Activated CD8-positive, alpha-beta memory T cell treated with anti-CD3 and anti-CD28 coated beads, Interleukin-2, amount 50 U/mL, for 1 hour (primary cell): ENCODE measurements at regions not wholly inside any gene's neighbourhood (a gene's known extent, or its start where the extent isn't known, plus 50 kb on each side); places are given as distances from the start of the nearest gene placed in this dataset.

Experiments
- DNase-seq: peaks from one replicate; pipeline ENCODE4 v3.0.0-alpha.2; 2020; ENCODE audit errors: extremely low read depth

GRCh38 chr5:68746643-68747420 lies 347.0 kb upstream of the SLC30A5 start:
- no peak for DNase-seq

GRCh38 chr5:68747521-68747920 lies 346.3 kb upstream of the SLC30A5 start:
- no peak for DNase-seq

GRCh38 chr5:68748101-68748500 lies 345.7 kb upstream of the SLC30A5 start:
- no peak for DNase-seq

GRCh38 chr5:68749077-68749476 lies 344.7 kb upstream of the SLC30A5 start:
- no peak for DNase-seq

- no peak for DNase-seq
Measured at GRCh38 chr5:68749631-68750030, 344.2 kb upstream of the SLC30A5 start.

GRCh38 chr5:68751661-68752060 lies 342.2 kb upstream of the SLC30A5 start:
- DNase-seq, result no peak

- DNase-seq, result no peak
Measured at GRCh38 chr5:68754536-68754935, 339.3 kb upstream of the SLC30A5 start.

GRCh38 chr5:68755293-68755692 lies 338.5 kb upstream of the SLC30A5 start:
- DNase-seq, result no peak

- no peak for DNase-seq
Measured at GRCh38 chr5:68757006-68757405, 336.8 kb upstream of the SLC30A5 start.

GRCh38 chr5:68757626-68758212 lies 336.1 kb upstream of the SLC30A5 start:
- DNase-seq, result no peak

- DNase-seq, result no peak
Measured at GRCh38 chr5:68759593-68759992, 334.2 kb upstream of the SLC30A5 start.

GRCh38 chr5:68762201-68762600 lies 331.6 kb upstream of the SLC30A5 start:
- DNase-seq, result no peak

- no peak for DNase-seq
Measured at GRCh38 chr5:68766952-68767464, 326.8 kb upstream of the SLC30A5 start.

GRCh38 chr5:68770551-68770950 lies 323.3 kb upstream of the SLC30A5 start:
- no peak for DNase-seq

- no peak for DNase-seq
Measured at GRCh38 chr5:68771221-68771620, 322.6 kb upstream of the SLC30A5 start.

GRCh38 chr5:68771732-68772131 lies 322.1 kb upstream of the SLC30A5 start:
- no peak for DNase-seq

- no peak for DNase-seq
Measured at GRCh38 chr5:68776381-68776780, 317.4 kb upstream of the SLC30A5 start.

- no peak for DNase-seq
Measured at GRCh38 chr5:68777135-68777534, 316.7 kb upstream of the SLC30A5 start.

GRCh38 chr5:68778484-68778883 lies 315.3 kb upstream of the SLC30A5 start:
- no peak for DNase-seq

GRCh38 chr5:68780299-68780955 lies 313.4 kb upstream of the SLC30A5 start:
- no peak for DNase-seq

GRCh38 chr5:68793074-68793473 lies 300.7 kb upstream of the SLC30A5 start:
- DNase-seq, result no peak

- no peak for DNase-seq
Measured at GRCh38 chr5:68793993-68794392, 299.8 kb upstream of the SLC30A5 start.

- no peak for DNase-seq
Measured at GRCh38 chr5:68795190-68795589, 298.6 kb upstream of the SLC30A5 start.
